Neuron (in vitro differentiated cells): ENCODE measurements at regions not wholly inside any gene's neighbourhood (a gene's known extent, or its start where the extent isn't known, plus 50 kb on each side); places are given as distances from the start of the nearest gene placed in this dataset.
"Not testable (repeated sequence)": the region's sequence is repeated elsewhere in the genome, so short reads cannot be mapped to it uniquely, and the experiment has no call there.

Experiments
- H2AFZ ChIP-seq: one replicate; pipeline ENCODE4 v1.6.1; 2013; ENCODE audit warnings: low read depth, mild to moderate bottlenecking, inconsistent platforms, low read length, moderate library complexity
- H3K27me3 ChIP-seq: one replicate; pipeline ENCODE4 v1.6.1; 2013; ENCODE audit warnings: low read length; ENCODE audit not compliant: insufficient read depth
- H3K36me3 ChIP-seq: one replicate; pipeline ENCODE4 v1.6.1; 2013; ENCODE audit warnings: low read length; ENCODE audit not compliant: insufficient read depth
- H3K4me1 ChIP-seq: one replicate; pipeline ENCODE4 v1.6.1; 2013; ENCODE audit warnings: low read length; ENCODE audit not compliant: insufficient read depth
- H3K4me3 ChIP-seq: 2 replicates; pipeline ENCODE4 v1.5.1; 2013; ENCODE audit warnings: mild to moderate bottlenecking, low read length, moderate library complexity
- H3K9me3 ChIP-seq: one replicate; pipeline ENCODE4 v1.6.1; 2013; ENCODE audit warnings: low read length

GRCh38 chr14:89667983-89668382, 250.9 kb upstream of the FOXN3 start:
- Histone ChIP-seq H2AFZ (no peak overlapping the region), H3K4me3 (no peak overlapping the region), H3K4me1 (no peaks in the 10 kb centered on the region), H3K27me3 (no peaks in the 10 kb centered on the region), H3K36me3 (no peaks in the 10 kb centered on the region), H3K9me3 (no peaks in the 10 kb centered on the region)

GRCh38 chr14:89665300-89666081, 248.5 kb upstream of the FOXN3 start:
- H3K4me1 ChIP-seq, H3K4me3 ChIP-seq, H3K9me3 ChIP-seq, H3K36me3 ChIP-seq, H3K27me3 ChIP-seq, H2AFZ ChIP-seq: not testable (repeated sequence)

- Histone ChIP-seq H2AFZ (no peak overlapping the region), H3K9me3 (no peaks in the 10 kb centered on the region), H3K4me3 (no peak overlapping the region), H3K36me3 (no peaks in the 10 kb centered on the region), H3K4me1 (no peaks in the 10 kb centered on the region), H3K27me3 (no peaks in the 10 kb centered on the region)
Observed at GRCh38 chr14:89661392-89661791, 244.4 kb upstream of the FOXN3 start.

- H3K36me3 ChIP-seq: not testable (repeated sequence)
Observed at GRCh38 chr14:89660625-89661233, 243.7 kb upstream of the FOXN3 start.

GRCh38 chr14:89660166-89660565, 243.1 kb upstream of the FOXN3 start:
- H3K27me3 ChIP-seq: no peaks in the 10 kb centered on the region
- no peaks in the 10 kb centered on the region for H3K36me3 ChIP-seq
- no peaks in the 10 kb centered on the region for H3K4me1 ChIP-seq
- H2AFZ ChIP-seq: no peak overlapping the region
- no peak overlapping the region for H3K4me3 ChIP-seq
- H3K9me3 ChIP-seq: no peaks in the 10 kb centered on the region

More at GRCh38 chr14:89660625-89661233, 243.7 kb upstream of the FOXN3 start:
- H3K27me3 ChIP-seq, H3K4me3 ChIP-seq, H3K4me1 ChIP-seq, H3K9me3 ChIP-seq, H2AFZ ChIP-seq: not testable (repeated sequence)

GRCh38 chr14:89658977-89659670, 242.1 kb upstream of the FOXN3 start:
- no peaks in the 10 kb centered on the region for H3K9me3 ChIP-seq

GRCh38 chr14:89657014-89657413, 240.0 kb upstream of the FOXN3 start:
- Histone ChIP-seq H3K4me1 (no peaks in the 10 kb centered on the region), H3K9me3 (no peaks in the 10 kb centered on the region), H3K27me3 (no peaks in the 10 kb centered on the region), H3K4me3 (no peak overlapping the region), H3K36me3 (no peaks in the 10 kb centered on the region), H2AFZ (no peak overlapping the region)

More at GRCh38 chr14:89658977-89659670, 242.1 kb upstream of the FOXN3 start:
- no peak overlapping the region for H2AFZ ChIP-seq
- no peaks in the 10 kb centered on the region for H3K4me1 ChIP-seq
- no peaks in the 10 kb centered on the region for H3K27me3 ChIP-seq
- H3K36me3 ChIP-seq: no peaks in the 10 kb centered on the region
- H3K4me3 ChIP-seq: no peak overlapping the region

GRCh38 chr14:89654998-89655397, 238.0 kb upstream of the FOXN3 start:
- H3K9me3 ChIP-seq: no peaks in the 10 kb centered on the region
- no peaks in the 10 kb centered on the region for H3K36me3 ChIP-seq
- H3K4me1 ChIP-seq: no peaks in the 10 kb centered on the region

GRCh38 chr14:89652352-89652751, 235.3 kb upstream of the FOXN3 start:
- Histone ChIP-seq H3K4me3 (no peak overlapping the region), H2AFZ (no peak overlapping the region), H3K27me3 (no peaks in the 10 kb centered on the region), H3K9me3 (no peaks in the 10 kb centered on the region), H3K36me3 (no peaks in the 10 kb centered on the region), H3K4me1 (no peaks in the 10 kb centered on the region)

More at GRCh38 chr14:89654998-89655397, 238.0 kb upstream of the FOXN3 start:
- H3K4me3 ChIP-seq: no peak overlapping the region
- H2AFZ ChIP-seq: no peak overlapping the region
- H3K27me3 ChIP-seq: no peaks in the 10 kb centered on the region

- Histone ChIP-seq H3K4me1 (no peaks in the 10 kb centered on the region), H3K4me3 (no peak overlapping the region), H2AFZ (no peak overlapping the region), H3K27me3 (no peaks in the 10 kb centered on the region), H3K36me3 (no peaks in the 10 kb centered on the region), H3K9me3 (no peaks in the 10 kb centered on the region)
Observed at GRCh38 chr14:89651805-89652204, 234.8 kb upstream of the FOXN3 start.

- Histone ChIP-seq H3K27me3 (no peaks in the 10 kb centered on the region), H2AFZ (no peak overlapping the region), H3K4me1 (no peaks in the 10 kb centered on the region), H3K9me3 (no peaks in the 10 kb centered on the region), H3K4me3 (no peak overlapping the region), H3K36me3 (no peaks in the 10 kb centered on the region)
Observed at GRCh38 chr14:89650077-89650978, 233.3 kb upstream of the FOXN3 start.

- Histone ChIP-seq H3K9me3 (no peaks in the 10 kb centered on the region), H3K27me3 (no peaks in the 10 kb centered on the region), H3K4me3 (no peak overlapping the region), H3K4me1 (no peaks in the 10 kb centered on the region), H2AFZ (no peak overlapping the region), H3K36me3 (no peaks in the 10 kb centered on the region)
Observed at GRCh38 chr14:89649451-89650075, 232.5 kb upstream of the FOXN3 start.
